GM10248 (cell line): ENCODE measurements at regions not wholly inside any gene's neighbourhood (a gene's known extent, or its start where the extent isn't known, plus 50 kb on each side); places are given as distances from the start of the nearest gene placed in this dataset.

Source experiments
- CTCF ChIA-PET: fragments of 300-600 bp; sonication (Branson Sonifier 250); formaldehyde crosslinking; extraction: SDS; loops from one replicate; lab custom pipeline; 2021; ENCODE audit warnings: antibody characterized with exemption; lab: Yijun Ruan, JAX
- POLR2A ChIA-PET: fragments of 350-650 bp; sonication (Branson Sonifier 250); formaldehyde crosslinking; extraction: SDS; loops from one replicate; lab custom pipeline; 2020; ENCODE audit warnings: antibody characterized with exemption; lab: Yijun Ruan, JAX
- DNase-seq: peaks from one replicate; pipeline ENCODE4 v3.0.0; 2012; ENCODE audit errors: extremely low spot score
- TF ChIP-seq, protein P1 (sequence below): IDR thresholded peaks from 2 replicates; pipeline ENCODE4 v1.5.1; 2012; ENCODE audit warnings: mild to moderate bottlenecking, low read depth; ENCODE audit errors: extremely low read depth, missing control alignments, control extremely low read depth

DNA sequence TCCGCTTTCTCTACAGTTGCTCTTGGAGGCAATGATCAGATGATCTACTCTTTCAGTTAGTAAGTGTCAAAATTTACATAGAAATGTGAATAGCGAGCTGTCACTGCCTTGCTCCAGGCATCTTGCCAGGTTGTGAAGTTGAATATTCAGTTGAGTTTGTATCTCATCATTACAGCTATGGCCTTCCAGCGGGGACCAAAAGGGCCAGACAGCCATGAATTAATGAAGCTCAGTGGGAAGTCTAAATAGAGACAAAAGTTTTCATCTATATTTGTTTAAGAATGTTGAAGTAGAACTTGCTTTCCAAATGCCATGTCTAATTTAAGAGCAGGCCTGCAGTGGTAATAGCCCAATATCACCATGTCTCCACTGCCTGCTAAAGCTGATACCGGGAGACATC lies 387.8 kb downstream of the FLRT2 start:
- ChIA-PET POLR2A (no interaction called here), CTCF (interaction anchor here (1.1 to 1.3 kb wide), 2 partner anchors 8 to 14 kb away, joined by 3 read pairs; no protein-coding TSS in a partner anchor)
- TF ChIP-seq, protein P1, sequence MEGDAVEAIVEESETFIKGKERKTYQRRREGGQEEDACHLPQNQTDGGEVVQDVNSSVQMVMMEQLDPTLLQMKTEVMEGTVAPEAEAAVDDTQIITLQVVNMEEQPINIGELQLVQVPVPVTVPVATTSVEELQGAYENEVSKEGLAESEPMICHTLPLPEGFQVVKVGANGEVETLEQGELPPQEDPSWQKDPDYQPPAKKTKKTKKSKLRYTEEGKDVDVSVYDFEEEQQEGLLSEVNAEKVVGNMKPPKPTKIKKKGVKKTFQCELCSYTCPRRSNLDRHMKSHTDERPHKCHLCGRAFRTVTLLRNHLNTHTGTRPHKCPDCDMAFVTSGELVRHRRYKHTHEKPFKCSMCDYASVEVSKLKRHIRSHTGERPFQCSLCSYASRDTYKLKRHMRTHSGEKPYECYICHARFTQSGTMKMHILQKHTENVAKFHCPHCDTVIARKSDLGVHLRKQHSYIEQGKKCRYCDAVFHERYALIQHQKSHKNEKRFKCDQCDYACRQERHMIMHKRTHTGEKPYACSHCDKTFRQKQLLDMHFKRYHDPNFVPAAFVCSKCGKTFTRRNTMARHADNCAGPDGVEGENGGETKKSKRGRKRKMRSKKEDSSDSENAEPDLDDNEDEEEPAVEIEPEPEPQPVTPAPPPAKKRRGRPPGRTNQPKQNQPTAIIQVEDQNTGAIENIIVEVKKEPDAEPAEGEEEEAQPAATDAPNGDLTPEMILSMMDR, result no peak
- DNase-seq, result no peak

DNA sequence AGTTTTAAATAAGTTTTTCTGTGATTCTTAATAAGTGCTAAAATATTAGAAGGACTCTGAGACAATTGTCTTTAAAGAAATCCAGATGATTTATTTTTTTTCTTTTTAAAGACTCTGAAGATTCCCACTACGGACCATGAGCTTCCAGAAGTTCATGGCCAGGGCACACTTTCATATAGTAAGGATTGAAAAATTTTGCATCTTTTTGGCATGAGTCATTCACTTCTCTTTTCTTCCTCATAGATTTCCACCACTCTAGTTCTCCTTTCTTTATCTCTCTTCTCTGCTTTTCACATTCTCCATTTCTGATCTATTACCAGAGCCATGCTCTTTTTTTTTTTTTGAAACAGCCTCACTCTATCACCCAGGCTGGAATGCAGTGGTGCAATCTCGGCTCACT lies 385.8 kb downstream of the FLRT2 start:
- DNase-seq, result no peak
- TF ChIP-seq, protein P1, result no peak
- POLR2A ChIA-PET, result no interaction called here
- CTCF ChIA-PET, result no interaction called here

DNA sequence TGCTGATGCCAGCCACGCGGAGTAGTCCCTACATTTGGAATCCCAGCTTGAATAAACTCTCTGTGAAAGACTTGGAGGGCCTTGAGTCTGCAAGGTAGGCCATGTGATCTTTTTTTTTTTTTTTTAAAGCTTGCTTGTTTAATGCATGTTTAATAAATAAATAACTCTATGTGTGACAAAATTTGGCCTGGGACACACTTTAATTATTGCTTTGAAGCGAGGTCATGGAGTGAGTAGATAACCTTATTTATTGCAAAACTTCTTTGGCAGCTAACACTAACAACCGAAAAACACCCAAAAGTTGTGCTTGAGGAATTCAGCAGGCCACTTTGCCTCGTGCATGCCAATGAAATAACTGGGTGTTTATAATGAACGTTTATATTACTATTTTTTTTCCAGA lies 382.2 kb downstream of the FLRT2 start:
- no peak for DNase-seq

DNA sequence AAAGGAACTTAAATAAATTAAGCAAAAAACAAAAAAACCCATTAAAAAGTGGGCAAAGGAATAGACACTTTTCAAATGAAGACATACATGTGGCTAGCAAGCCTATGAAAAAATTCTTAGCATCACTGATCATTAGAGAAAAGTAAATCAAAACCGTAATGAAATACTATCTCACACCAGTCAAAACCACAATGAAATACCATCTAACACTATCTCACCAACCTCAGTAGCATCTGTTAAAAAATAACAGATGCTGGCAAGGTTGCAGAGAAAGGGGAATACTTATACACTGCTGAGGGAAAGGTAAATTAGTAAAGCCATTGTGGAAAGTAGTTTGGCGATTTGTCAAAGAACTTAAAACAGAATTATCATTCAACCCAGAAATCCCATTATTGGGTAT lies 381.1 kb downstream of the FLRT2 start:
- POLR2A ChIA-PET, result no interaction called here
- CTCF ChIA-PET, result no interaction called here

More for the DNA sequence above, 382.2 kb downstream of the FLRT2 start:
- CTCF ChIA-PET, result no interaction called here
- POLR2A ChIA-PET, result no interaction called here
- TF ChIP-seq, protein P1, result no peak

DNA sequence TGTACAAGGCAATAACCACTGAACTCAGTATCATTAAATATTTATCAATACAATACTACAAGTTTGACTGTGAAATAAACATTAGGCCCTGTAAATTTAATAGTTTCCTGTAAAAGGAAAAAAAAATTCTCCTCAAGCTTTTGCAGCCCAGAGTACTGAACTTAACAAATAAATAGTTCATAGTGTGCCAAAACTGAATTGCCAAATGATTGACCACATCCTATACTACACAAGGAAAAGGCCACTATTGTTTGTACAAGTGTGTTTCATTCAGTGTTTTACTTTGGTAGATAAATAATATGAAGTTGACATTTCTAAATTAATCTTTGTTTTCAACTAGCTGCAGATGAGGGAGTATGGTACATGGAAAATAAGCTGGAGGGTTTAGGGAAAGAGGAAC lies 379.6 kb downstream of the FLRT2 start:
- DNase-seq, result no peak
- ChIA-PET CTCF (interaction anchor here (1.1 kb wide), 1 partner anchor 42 kb away, joined by 3 read pairs; no protein-coding TSS in a partner anchor), POLR2A (no interaction called here)
- TF ChIP-seq, protein P1, result no peak

More for the DNA sequence above, 381.1 kb downstream of the FLRT2 start:
- no peak for DNase-seq
- TF ChIP-seq, protein P1, result no peak

DNA sequence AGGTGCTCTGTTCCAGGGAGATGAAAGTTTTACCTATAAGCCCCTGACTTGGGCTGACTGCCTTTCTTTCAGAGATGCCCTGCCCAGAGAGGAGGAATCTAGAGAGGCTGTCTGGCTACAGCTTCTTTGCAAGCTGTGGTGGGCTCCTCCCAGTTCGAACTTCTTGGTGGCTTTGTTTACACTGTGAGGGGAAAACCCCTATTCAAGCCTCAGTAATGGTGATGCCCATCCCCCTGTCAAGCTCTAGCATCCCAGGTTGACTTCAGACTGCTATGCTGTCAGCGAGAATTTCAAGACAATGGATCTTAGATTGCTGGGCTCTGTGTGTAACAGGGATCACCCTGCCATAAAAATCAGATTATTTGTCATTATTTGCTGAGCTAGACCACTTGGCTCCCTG lies 377.6 kb downstream of the FLRT2 start:
- CTCF ChIA-PET, result interaction anchor here (1.4 kb wide), 1 partner anchor 12 kb away, joined by 4 read pairs; no protein-coding TSS in a partner anchor
- TF ChIP-seq, protein P1, result no peak

More for the DNA sequence above, 377.6 kb downstream of the FLRT2 start:
- DNase-seq, result no peak
- POLR2A ChIA-PET, result no interaction called here
